HCT116 (cell line): ENCODE measurements at regions not wholly inside any gene's neighbourhood (a gene's known extent, or its start where the extent isn't known, plus 50 kb on each side); places are given as distances from the start of the nearest gene placed in this dataset.

ENCODE experiments used
- CTCF ChIP-seq, 3 experiments: fragments of 200-600 bp in 1 of 3; sonication (generic) in 1 of 3; IDR thresholded peaks in 2 of 3; conservative IDR thresholded peaks in 1 of 3; 2 replicates each; pipeline ENCODE4 v1.5.1; 2012 to 2017; ENCODE audit warnings: low read depth in 2 of 3, low read length in 2 of 3, antibody characterized with exemption in 1 of 3, borderline replicate concordance in 1 of 3, control low read depth in 1 of 3, mild to moderate bottlenecking in 1 of 3, mixed read lengths in 1 of 3, mixed run types in 1 of 3, moderate library complexity in 1 of 3; ENCODE audit not compliant: insufficient read depth in 1 of 3
- ELF1 ChIP-seq: IDR thresholded peaks from 2 replicates; pipeline ENCODE4 v1.6.1; 2012; ENCODE audit warnings: low read depth, borderline replicate concordance
- EZH2 ChIP-seq: fragments of 200-600 bp; sonication (generic); IDR thresholded peaks from 2 replicates; pipeline ENCODE4 v1.6.1; 2017; ENCODE audit warnings: antibody characterized with exemption, mixed run types
- MAX ChIP-seq: IDR thresholded peaks from 2 replicates; pipeline ENCODE4 v1.6.1; 2012
- POLR2AphosphoS5 ChIP-seq: IDR thresholded peaks from 2 replicates; pipeline ENCODE4 v1.6.1; 2011; ENCODE audit warnings: mild to moderate bottlenecking, low read depth, low read length, moderate library complexity
- RAD21 ChIP-seq: IDR thresholded peaks from 2 replicates; pipeline ENCODE4 v1.6.1; 2012; ENCODE audit warnings: low read depth, mild to moderate bottlenecking
- YY1 ChIP-seq: IDR thresholded peaks from 2 replicates; pipeline ENCODE4 v1.6.1; 2011; ENCODE audit warnings: low read length, low read depth, moderate library complexity, mild to moderate bottlenecking; ENCODE audit not compliant: insufficient replicate concordance; ENCODE audit errors: extremely low read depth
- ZBTB33 ChIP-seq: IDR thresholded peaks from 2 replicates; pipeline ENCODE4 v1.6.1; 2011; ENCODE audit warnings: mild to moderate bottlenecking, low read length, moderate library complexity; ENCODE audit not compliant: insufficient replicate concordance; ENCODE audit errors: extremely low read depth
- ZFX ChIP-seq: fragments of 450-650 bp; IDR thresholded peaks from 2 replicates; pipeline ENCODE4 v1.6.1; 2017
- ZNF274 ChIP-seq: fragments of 200-500 bp; sonication (Bioruptor generic); IDR thresholded peaks from 2 replicates; pipeline ENCODE4 v1.6.1; 2014; ENCODE audit warnings: mild to moderate bottlenecking, low read depth, low read length, inconsistent platforms

GRCh38 chr20:2240835-2241234 lies 55.0 kb upstream of the TGM3 start:
- TF ChIP-seq RAD21: no peak
- TF ChIP-seq CTCF (IDR thresholded peaks at IDR 0.05 in 2 of 3, conservative IDR thresholded peaks at IDR 0.05 in 1 of 3; ENCODE audit: borderline replicate concordance in 1 of 3, insufficient read depth in 1 of 3, low read depth in 2 of 3, low read length in 2 of 3): no peak
- no peak for TF ChIP-seq ELF1
- TF ChIP-seq ZBTB33: no peak
- TF ChIP-seq ZNF274: no peak
- no peak for TF ChIP-seq ZFX
- no peak for TF ChIP-seq YY1
- no peak for TF ChIP-seq EZH2
- TF ChIP-seq POLR2AphosphoS5: no peak
- no peak for TF ChIP-seq MAX
